NCI-H510A treated with DMSO at 0.1 percent for 48 hours (cell line): ENCODE measurements at regions not wholly inside any gene's neighbourhood (a gene's known extent, or its start where the extent isn't known, plus 50 kb on each side); places are given as distances from the start of the nearest gene placed in this dataset.
A peak's percentile ranks its signal among the peaks of the same experiment; 100 is the strongest.

Source experiments
- DNase-seq: peaks from one replicate; lab custom pipeline; 2025; lab: John Stamatoyannopoulos, UW

DNA sequence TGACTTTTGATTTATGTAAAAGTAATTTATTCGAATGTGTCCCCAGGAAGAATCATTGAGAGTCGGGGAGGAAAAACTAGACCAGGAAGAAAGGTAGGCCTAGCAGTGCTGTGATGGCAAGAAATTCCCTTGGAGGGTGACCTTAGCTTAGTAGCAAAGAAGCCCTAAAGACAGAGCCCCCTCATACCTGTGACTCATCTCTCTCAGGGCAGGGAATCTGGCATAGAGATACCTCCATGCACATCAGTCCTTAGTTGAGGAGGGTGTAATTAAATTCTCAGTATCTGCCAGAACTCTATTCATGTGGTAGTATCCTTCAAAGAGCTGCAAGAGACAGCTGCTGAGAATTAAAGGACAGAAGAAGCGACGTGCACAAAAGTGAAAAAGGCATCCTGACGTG is 360.3 kb downstream of the FBXO15 start:
- no peak for DNase-seq

DNA sequence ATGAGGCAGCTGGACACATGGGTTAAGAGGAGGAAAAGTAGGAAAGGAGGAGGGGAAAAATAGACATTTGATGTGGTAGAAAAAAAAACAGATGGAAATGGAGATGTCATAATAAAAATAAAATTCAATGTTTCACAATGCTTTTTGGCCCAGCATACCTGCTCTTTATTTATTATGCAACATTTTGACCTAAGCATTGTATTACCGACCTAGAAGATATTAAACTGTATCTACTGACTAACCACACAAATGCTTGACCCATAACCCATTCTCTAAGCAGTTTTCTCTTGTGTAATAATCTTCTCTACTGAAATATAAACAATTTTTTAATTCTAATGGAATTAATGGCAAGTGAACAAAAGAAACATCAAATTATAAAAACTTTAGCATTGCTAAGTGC is 362.3 kb downstream of the FBXO15 start:
- no peak for DNase-seq

DNA sequence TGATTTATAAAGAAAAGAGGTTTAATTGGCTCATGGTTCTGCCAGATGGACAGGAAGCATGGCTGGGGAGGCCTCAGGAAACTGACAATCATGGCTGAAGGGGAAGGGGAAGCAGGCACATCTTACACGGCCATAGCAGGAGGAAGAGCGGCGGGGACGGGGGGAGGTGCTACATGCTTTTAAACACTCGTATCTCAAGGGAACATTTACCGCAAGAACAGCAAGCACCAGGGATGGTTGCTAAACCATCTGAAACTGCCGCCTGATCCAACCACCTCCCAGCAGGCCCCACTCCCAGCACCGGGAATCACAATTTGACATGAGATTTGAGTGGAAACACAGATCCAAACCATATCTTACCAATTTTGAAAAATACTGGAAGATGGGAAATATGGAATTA is 362.8 kb downstream of the FBXO15 start:
- DNase-seq, result no peak

DNA sequence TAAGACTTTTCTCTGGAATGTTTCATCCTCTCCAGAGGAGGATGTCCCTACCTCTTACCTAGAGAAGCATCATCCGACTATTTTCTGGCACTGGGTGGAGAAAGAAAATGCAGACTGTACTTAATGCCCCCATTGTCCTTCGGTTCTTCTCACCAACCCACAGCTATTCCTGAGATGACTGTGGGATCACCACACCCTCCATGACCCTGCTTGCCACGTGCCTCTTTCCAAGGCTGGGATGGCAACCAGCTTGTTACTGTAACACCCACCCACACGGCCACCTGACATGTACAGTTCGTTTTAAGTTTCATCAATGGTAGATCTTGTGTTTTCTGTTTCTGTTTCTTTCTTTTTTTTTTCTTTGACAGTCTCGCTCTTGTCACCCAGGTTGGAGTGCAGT is 365.2 kb downstream of the FBXO15 start:
- DNase-seq, result no peak

DNA sequence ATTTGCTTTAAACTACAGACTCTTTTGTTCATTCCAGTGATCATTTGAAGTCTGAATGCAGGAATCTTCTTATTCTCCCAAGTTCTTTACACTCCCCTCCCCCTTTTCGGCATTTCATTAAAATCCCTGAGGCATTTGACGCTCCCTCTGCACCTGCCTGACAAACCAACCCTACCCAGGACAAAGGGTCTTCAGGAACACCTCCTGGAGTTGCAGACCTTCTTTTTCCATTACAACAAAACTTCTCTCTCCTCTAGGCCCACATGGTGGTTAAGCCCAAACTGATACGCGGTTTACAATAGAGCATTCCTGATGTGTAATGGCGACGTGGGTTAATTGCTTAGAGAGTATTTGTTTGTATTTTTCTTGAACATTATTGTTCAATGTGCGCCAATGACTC is 367.4 kb downstream of the FBXO15 start:
- no peak for DNase-seq

DNA sequence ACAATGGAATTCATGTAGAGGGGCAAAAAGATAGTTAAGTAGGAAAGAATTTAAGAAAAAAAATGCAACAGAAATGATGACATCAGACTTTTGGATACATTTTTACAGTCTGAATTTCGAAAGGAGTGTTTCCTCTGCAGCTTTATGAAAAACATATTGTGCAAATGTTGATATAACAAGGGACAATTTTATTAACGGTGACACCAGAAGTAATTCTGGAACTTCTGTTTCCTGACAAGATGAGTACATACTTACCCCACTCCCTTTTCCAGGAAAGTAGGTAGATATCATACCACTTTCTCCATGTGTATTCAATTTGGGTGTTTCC is 369.6 kb downstream of the FBXO15 start:
- no peak for DNase-seq

DNA sequence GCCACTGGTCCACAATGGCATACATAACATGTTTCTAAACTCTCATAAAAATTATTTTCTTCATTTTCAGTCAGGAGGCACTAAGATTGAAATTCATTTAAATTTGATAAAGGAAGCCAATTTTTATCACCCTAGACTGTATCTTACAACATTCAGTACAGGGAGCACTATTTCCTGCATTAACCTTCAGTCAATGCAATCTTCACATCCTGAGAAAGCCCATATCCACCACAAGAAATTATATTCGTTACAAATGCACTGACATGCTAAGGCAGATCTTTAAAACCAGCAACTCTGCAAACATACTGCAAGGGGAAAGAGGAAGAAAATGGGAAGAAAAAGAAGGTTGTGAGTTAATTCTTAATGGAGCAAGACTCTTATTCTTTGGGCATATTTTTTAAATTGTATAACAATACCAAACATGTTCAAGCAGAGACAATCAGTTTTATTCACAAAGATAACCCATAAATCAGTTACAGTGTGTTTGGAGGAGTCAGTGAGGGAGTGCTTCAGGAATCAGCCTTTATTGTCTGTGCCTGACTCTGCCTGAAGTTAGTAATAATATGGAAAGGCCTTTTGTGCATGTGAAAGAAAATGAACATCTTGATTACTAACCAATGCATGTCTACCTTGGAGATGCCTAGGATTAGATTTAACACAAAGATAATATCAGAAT is 370.1 kb downstream of the FBXO15 start:
- DNase-seq, result no peak

DNA sequence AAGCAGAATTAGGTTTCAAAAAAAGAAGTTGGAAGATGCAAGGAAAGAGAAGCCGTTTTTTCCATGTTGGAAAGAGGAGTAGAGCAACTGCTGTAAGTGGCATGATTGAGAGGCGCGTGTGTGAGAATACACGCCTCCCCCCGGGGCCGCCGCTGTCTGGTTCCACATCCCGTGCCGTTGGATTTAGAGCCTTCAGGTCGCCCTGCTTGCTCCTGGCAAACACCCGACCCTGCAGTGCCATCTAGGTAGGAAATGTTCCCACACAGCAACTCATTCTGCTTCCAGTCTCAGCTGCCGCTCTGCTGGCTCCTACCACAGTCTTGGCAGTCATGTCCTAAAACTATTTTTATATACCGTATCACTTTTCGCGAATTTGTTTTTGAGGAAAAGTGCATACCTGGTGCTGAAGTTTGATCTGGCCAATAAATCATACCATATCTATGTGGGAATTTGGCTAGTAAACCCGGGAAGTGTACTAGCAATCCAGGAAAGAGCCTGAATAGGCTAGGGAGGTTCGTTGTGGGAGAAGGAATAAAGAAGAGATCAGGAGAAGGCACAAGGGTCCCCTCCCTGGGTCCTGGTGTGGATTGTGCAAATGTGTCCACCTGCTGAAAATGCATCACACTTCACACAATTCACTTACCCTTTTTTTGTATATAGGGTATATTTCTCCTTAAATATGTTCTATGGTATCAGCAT is 372.7 kb downstream of the FBXO15 start:
- peak; percentile 89 for DNase-seq

DNA sequence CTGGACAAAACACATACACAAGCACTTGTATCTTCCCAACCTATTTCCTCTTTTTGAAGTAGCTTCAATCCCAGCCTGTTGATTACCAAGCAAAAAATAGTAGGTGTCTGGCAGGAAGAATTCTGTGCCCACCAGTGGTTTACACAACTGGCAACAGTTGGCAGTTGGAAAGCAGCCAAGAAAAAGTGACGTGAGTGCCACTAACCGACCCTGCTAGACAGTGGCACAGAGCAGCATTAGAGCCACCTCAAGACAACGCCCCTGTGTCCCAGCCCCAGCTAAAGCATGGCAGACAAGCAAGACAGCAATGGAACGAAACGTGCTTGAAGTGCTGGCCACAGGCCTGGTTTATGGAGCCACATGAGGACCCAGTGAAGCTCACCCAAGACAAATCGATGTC is 379.6 kb downstream of the FBXO15 start:
- DNase-seq, result peak; percentile 45

DNA sequence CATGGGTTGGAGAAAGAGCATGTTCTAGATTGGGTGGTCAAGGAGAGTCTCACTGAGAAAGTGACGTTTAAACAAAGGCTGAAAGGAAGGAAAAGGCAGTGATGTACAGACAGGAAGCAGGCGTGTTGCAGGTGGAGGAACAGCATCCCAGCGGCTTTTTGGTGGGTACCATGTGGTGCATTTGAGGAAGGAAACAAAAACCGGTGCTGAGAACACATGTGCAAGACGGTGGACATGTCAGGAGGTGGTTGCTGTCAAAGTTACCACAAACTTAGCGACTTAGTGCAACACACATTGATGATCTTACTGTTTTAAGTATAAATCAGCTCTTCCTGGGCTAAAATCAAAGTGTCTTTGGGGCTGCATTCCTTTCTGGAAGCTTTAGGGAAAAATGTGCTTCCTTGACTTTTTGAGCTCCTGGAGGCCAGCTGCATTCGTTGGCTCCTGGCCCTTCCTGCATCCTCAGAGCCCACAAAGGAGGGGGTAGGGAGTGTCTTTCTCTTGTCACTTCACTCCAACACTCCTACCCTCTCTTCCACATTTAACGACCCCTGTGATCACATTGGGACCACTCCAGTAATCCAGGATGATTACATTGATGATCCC is 380.6 kb downstream of the FBXO15 start:
- no peak for DNase-seq

DNA sequence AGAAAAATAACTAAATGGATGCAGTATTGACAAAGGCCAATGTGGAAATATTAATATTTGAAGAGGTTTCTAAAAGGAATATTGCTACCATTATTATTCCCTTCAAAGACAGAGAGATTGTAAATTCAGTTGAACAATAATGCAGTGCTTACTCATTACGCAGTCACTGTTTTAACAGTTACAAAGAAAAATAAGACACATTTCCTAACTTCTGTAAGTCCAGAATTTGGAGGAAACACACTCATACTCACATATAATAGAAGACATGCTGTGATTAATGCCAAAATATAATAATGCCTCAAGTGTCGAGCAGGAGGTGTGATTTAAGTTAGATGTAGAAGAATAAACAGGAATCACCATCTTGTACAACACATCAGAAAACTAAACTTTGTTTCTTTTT is 389.2 kb downstream of the FBXO15 start:
- no peak for DNase-seq

DNA sequence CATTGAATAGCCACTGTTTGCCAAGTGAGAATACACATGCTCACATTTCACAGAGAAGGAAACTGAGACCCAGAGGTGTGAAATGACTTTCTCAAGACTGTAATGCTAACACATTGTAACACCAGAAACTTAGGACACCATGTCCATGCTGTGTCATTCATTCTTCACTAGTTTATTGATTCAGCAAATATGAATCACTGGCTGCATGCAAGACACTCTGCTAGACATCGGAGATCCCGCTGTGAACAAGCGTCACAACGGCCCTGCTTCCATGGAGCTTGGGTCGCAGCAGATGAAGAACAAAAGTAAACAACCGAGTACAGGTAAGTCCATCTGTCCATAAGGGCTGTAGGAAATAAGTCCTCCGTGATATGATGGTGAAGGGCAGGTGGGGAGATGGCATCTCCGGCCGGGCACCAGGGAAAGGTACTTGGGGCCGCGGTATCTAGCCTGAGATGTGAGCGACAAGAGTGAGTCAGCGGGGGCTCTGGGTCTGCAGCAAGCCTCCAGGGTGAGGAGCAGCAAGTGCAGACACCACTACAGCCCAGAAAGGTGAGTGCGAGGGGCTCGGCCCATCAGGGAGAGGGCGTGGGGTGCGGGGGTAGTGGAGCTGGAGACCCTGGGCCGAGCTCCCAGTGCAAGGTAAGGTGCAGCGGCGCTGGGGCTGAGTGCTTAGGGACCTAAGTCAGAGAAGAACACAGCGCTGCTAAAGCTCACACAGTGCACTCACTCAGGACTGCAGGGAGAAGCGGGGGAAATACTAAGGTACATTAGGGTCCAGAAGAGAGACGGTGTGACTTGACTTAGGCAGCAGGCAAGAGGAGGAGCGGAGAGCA is 391.2 kb downstream of the FBXO15 start:
- peak; percentile 100 for DNase-seq

DNA sequence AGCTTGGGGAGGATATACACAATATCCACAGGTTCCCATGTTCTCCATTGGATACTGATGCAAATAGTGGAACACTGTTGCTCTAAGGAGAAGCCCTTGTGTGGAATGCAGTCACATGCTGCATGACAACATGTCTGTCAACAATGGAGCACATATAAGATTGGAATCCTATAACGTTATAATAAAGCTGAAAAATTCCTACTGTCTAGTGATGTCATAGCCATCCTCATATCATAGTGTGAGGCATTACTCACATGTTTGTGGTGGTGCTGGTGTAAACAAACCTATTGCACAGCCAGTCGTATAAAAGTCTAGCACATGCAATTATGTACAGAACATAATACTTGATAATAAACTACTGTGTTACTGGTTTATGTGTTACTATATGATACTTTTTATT is 394.7 kb downstream of the FBXO15 start:
- no peak for DNase-seq

DNA sequence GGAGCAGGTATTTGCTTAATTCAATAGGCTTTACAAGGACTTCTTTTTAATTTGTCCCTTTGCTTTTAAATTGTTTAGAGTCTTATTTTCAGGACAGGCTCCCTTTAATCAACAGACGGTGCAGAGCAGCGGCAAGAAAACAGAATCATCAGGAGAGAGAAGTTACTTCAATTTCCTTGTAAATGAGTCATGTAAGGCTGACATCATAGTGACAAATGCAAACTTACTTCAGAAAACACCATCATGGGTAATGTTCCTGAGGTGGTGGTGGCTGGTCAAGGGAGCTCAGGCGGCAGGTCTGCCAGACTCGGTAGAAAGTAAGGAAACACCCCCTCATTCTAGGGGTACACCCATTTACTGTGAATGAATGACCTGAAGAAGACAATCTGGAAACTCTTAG is 395.1 kb downstream of the FBXO15 start:
- DNase-seq, result no peak

DNA sequence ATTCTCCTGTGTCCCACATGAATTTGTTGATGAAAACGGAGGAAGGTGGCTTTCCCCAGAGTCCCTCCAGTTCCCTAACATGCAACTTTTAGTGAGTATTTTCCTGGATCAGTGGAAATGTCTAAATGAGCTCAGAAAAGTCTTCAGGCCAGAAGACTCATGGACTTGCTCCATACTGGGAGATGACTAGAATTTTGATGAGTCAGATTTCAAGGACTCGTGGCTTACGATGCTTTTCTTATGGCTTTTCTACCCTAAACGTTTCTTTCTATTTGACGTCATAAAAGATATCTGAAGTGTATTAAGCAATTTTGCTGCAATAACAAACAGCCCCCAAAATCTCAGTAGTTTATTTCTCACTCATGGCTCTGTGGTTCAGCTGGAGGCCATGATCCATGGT is 397.6 kb downstream of the FBXO15 start:
- DNase-seq, result no peak

DNA sequence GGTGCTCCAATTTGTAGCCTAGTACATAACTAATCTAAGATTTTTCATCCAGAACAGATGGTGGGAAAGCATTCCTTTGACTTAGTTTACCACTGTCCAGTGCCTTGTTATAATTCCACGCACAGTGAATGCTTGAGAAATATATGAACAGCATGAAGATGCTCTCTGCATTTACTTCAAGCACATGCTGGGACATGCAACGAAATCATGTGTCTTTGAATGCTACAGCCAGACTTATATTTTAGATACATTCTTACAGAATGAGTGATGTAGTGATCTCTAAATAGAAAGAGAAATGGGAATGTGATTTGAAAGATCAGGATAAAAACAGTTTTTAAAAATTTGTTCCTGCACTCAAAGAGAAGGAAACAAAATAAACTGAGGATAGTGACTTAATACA is 398.3 kb downstream of the FBXO15 start:
- no peak for DNase-seq

DNA sequence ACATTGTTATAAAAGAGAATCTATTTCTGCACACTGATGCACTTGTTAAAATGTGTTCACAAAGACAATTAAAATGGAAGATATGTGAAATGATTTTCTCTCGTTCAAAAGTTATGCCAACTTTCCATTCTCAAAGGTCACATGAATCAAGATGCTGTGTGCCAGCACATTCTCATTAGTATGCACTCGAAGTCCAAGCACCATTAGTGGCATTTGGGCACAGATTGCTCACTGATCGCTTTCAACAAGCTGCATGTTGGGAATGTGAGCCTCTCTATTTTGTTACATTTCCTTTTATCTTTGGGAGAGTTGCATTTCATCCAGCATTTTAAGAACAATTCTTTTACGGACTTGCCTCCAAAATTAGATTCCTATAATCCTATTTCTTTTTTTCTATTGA is 398.9 kb downstream of the FBXO15 start:
- DNase-seq, result no peak

DNA sequence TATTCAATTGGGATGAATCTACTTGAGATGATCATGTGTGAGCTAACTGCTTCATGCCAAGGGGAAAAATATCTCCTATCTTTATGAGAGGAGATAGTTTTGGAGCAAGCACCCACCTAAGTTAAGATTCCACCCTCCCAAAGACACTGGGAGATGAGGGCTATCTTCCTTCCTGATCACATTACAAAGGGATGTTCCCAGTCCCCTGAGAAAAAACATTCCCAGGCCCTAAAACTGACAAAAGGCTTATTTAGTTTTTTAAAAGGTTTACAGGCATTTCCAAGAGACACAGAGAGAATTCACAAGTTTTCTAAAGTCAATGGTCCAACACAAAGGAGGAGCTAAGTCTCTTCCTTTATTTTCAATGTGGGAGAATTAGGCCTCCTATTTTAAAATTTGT is 401.5 kb downstream of the FBXO15 start:
- DNase-seq, result no peak

DNA sequence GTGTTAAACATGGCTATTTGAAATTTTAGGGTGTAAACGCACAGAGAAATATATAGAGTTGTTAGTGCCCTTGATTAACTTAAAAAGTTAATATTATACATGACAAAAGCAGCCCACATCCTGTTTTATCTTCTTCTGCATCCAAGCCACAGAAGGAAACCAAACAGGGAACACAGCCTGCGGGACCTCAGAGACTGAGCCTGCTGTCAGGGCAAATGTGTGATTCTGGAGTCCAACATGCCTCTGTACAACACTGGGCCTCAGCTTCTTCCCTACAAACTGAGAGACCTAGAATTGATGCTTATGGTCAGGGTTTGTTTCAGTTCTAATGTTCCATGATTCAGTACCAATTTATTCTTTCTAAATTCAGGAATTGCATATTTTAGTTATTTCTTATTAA is 404.7 kb downstream of the FBXO15 start:
- no peak for DNase-seq

DNA sequence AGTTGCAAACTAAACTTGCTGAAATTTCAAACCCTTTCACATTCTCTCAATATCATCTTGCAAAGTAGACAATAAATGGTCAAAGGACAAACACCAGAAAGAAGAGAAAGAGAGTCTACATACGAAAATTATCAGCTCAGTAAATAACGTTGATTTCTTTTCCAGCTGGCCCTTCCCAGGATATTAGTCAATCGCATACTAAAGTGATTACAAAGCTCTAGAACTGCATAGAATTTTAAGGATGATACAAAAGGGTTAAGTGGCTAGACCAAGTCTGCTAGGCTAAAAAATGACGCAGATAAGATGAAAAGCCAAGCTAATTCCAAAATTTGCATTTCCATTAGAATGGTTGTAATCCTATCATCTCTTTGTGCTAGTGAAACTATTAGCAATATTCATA is 405.7 kb downstream of the FBXO15 start:
- no peak for DNase-seq

DNA sequence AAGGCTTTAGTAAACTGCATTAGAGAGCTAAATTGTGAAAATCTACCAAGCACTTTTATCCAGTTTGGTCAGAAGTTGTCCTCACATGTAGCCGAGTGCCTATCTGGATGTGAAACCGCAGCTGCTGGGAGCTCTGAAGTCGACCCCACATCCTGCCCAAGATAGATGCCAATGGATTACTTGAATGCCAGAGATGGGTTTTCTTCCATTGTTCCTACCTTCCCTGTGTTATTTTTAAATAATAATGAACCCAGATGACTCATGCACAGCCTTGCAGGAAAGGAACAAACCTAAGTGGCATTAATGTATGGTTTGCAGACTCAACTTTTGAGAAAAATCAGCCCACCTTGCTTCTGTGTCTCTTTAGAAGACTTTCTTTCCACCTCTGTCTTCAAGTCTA is 408.5 kb downstream of the FBXO15 start:
- no peak for DNase-seq

DNA sequence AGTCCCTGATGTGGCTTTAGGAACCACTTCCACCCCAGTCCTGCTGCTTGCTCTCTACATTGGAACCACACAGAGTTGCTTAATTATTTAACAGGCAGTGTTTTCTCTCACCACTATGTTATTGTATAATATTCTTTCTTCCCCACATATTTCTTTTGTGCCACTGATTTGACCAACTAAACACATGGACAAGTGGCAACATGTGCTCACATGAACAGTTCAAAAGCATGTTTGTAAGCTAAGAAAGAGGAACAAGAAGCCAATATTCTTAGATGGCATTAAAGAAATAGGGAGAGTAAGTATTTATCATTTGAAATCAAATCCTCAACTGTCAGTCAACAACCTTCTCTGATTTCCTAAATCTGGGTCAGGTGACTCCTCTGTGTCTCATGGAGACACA is 409.6 kb downstream of the FBXO15 start:
- no peak for DNase-seq

DNA sequence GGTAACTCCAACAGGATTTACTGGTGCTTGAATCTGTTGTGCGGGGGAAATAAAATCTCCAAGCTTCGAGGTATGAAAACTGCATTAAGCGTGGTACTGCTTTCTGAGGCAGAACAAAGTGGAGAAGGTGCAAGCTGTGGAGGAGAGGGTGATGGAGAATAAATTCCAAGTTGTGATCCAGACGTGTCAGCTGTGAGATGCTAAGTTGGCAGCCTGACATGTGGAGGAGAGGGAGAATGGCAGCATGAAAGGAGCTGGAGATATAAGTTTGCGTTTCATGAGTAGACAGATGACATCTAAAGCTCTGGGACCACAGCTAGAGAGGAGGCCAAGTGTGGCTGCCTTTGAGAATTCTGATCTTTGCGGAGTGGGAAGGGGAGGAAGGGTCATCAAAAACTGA is 411.8 kb downstream of the FBXO15 start:
- DNase-seq, result no peak
